H7 (cell line): ENCODE measurements at regions not wholly inside any gene's neighbourhood (a gene's known extent, or its start where the extent isn't known, plus 50 kb on each side); places are given as distances from the start of the nearest gene placed in this dataset.
"Not testable (repeated sequence)": the region's sequence is repeated elsewhere in the genome, so short reads cannot be mapped to it uniquely, and the experiment has no call there.

Experiments used
- DNase-seq: peaks from one replicate; pipeline ENCODE4 v3.0.0; 2012
- H3K27me3 ChIP-seq: 2 replicates; pipeline ENCODE4 v1.6.0; 2011; ENCODE audit warnings: mild to moderate bottlenecking, low read length; ENCODE audit not compliant: control insufficient read depth, insufficient read depth
- H3K36me3 ChIP-seq: replicated peaks from 2 replicates; pipeline ENCODE4 v1.5.1; 2011; ENCODE audit warnings: low read length; ENCODE audit not compliant: control insufficient read depth, insufficient read depth
- H3K4me3 ChIP-seq: 2 replicates; pipeline ENCODE4 v1.5.1; 2011; ENCODE audit warnings: low read depth, mild to moderate bottlenecking, control low read depth, low read length, moderate library complexity; ENCODE audit not compliant: insufficient read depth

DNA sequence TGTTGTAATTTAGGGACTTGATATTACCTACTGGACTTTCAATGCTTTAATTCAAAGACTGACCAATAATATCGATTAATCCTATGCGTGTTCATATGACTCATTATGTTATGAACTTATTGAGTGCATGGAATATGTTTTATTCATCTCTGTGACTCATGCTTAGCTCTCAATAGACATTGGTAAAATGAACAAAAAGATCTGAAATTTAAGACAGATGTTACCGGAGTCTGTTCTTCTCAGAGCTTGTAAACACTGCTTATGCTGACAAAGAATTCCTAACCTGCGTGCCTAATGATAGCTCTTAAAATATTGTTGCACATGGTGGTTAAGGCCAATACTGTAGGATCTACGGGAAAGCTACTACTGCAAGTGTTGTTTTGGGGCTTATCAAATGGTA, 131.5 kb upstream of the ACBD5 start:
- no peak overlapping the region for H3K4me3 ChIP-seq
- no peaks in the 10 kb centered on the region for H3K27me3 ChIP-seq
- no peak for DNase-seq
- H3K36me3 ChIP-seq, result no peaks in the 10 kb centered on the region

DNA sequence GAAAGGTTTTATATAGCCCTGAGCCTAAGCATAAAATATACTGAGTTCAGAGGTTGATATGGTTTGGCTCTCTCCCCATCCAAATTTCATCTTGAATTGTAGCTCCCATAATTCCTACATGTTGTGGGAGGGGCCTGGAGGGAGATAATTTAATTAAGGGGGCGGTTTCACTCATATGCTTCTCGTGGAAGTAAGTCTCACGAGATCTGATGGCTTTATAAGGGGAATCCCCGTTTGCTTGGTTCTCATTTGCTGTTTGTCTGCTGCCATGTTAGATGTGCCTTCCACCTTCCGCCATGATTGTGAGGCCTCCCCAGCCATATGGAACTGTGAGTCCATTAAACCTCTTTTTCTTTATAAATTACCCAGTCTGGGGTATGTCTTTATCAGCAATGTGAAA, 130.8 kb upstream of the ACBD5 start:
- H3K27me3 ChIP-seq, DNase-seq, H3K36me3 ChIP-seq, H3K4me3 ChIP-seq: not testable (repeated sequence)

- no peaks in the 10 kb centered on the region for H3K36me3 ChIP-seq
- no peak overlapping the region for H3K4me3 ChIP-seq
- DNase-seq, result no peak
- no peaks in the 10 kb centered on the region for H3K27me3 ChIP-seq
Measured at GRCh38 chr10:27369880-27370279, 129.3 kb upstream of the ACBD5 start.

- H3K4me3 ChIP-seq, result no peak overlapping the region
- no peaks in the 10 kb centered on the region for H3K36me3 ChIP-seq
- no peak for DNase-seq
- no peaks in the 10 kb centered on the region for H3K27me3 ChIP-seq
Measured at GRCh38 chr10:27368706-27369105, 128.1 kb upstream of the ACBD5 start.

DNA sequence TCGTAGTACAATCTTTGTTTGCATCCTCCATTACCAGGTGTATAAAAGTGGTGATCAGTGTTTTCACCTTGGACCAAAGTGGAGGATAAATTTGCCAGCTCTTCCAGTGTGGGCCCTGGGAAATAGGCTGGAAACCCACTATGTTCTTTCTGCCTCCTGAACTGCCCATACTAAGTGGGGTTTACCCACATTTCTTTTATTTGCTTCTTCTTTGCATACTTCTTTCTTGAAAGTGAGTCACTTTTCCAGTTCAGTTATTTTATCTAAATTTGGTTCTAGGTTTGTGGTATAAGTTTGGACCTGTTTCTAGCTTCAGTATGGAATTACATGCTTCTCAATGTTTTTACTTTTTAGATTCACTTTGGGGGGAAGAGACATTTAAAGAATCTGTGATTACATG, 126.2 kb upstream of the ACBD5 start:
- no peak for DNase-seq
- no peak overlapping the region for H3K4me3 ChIP-seq
- no peaks in the 10 kb centered on the region for H3K36me3 ChIP-seq
- no peaks in the 10 kb centered on the region for H3K27me3 ChIP-seq

DNA sequence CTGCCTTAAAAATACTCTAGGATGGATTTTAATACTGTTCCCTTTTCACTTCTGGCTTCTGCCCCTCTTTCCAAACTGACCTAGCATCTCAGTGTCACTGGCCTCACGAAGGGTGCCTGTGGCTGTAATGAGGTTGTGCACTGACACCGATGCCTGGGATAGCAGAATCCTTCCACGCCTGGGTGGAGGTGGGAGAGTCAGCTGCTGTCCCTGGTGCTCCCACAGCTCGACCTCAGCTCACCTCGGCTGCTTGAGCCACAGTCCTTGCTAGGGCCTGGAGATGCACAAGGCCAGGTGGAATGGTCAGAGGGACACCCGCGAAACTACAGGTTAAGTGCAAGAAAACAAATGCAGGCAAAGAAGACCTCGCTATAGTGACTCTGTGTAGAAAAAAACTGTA, 123.4 kb upstream of the ACBD5 start:
- no peaks in the 10 kb centered on the region for H3K27me3 ChIP-seq
- H3K36me3 ChIP-seq, result no peaks in the 10 kb centered on the region
- no peak for DNase-seq
- no peak overlapping the region for H3K4me3 ChIP-seq

DNA sequence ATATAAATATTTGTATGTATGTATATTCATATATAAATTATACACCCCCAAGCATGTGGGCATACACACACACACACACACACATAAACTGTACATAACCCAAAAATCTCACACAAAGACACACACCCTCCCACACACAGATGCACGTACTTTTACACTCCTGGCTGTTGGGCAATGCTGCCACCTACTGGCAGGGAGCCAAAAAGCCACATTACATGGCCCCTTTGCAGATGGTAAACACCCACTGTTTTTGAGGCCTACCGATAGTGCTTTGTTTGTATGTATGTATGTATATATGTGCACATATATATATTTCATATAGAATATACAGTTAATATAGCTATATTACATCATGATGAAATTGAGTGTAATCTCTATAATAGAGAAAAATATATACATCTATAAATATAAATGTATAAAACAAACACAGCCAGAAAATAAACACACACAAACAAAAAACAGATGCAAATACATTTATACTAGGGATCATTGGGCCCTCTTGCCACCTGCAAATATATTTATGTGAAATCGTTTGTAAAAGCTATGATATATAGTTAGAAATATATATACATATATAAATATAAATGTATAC, 120.1 kb upstream of the ACBD5 start:
- H3K36me3 ChIP-seq, result no peaks in the 10 kb centered on the region
- peak; percentile 65 for DNase-seq
- no peak overlapping the region for H3K4me3 ChIP-seq
- no peaks in the 10 kb centered on the region for H3K27me3 ChIP-seq

- Histone ChIP-seq H3K36me3 (no peaks in the 10 kb centered on the region), H3K27me3 (no peaks in the 10 kb centered on the region), H3K4me3 (no peak overlapping the region)
- DNase-seq, result no peak
Measured at GRCh38 chr10:27359792-27360355, 119.3 kb upstream of the ACBD5 start.

- Histone ChIP-seq H3K27me3 (no peaks in the 10 kb centered on the region), H3K36me3 (no peaks in the 10 kb centered on the region), H3K4me3 (no peak overlapping the region)
- DNase-seq, result no peak
Measured at GRCh38 chr10:27356738-27357137, 116.1 kb upstream of the ACBD5 start.

GRCh38 chr10:27355918-27356573, 115.4 kb upstream of the ACBD5 start:
- no peak for DNase-seq
- no peaks in the 10 kb centered on the region for H3K36me3 ChIP-seq
- H3K4me3 ChIP-seq, result no peak overlapping the region
- H3K27me3 ChIP-seq, result no peaks in the 10 kb centered on the region

DNA sequence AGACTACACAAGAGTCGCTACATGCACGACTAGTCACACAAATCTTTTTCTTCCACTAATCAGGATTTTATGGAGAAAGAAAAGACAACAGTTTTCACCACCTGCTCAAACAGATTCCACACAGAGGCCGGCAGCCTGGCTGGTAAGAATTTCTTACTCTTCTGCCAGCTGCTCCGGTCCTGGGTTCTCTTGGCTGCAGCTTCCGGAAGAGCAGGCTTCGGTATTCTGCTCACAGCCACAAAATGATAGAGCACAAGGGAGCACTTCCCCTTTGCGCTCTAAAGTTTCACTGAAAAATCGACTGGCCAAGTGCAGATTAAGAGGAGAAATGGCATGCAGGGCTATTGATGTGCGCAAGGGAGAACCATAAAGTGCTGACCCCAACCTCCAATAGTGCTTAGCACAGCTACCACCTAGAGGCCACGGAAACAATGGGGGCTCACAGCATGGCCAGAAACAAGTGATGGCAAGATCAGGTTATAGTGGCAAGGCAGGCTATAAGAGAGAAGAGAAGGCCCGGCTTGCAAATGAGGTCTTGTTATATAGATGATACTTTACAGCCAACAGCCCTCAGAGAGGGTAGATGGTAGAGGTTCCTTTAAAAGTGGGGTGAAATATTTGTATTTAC, 114.2 kb upstream of the ACBD5 start:
- peak; percentile 9 for DNase-seq
- not testable (repeated sequence) for H3K36me3 ChIP-seq, H3K4me3 ChIP-seq, H3K27me3 ChIP-seq

- not testable (repeated sequence) for DNase-seq, H3K36me3 ChIP-seq, H3K4me3 ChIP-seq, H3K27me3 ChIP-seq
Measured at GRCh38 chr10:27354100-27354499, 113.5 kb upstream of the ACBD5 start.

DNA sequence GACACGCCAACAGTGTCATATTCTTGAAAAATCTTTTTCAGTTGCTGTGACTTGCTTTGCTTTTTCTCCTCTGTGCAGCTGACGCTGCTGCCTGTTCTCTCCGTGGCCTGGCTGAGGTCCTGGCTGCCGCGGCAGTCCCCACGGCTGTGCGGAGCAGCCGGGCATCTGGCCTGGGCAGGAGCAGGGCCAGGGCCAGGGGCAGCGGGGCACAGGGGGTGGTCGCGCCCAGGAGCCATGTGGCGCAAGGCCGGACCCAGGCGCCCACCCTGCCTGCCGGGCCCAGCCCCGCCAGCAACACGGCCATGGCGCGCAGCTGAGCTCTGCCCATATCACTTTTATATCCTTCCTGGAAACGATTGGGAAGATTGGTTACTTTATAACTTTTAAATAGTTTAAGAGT, 109.4 kb upstream of the ACBD5 start:
- H3K4me3 ChIP-seq, result no peak overlapping the region
- no peaks in the 10 kb centered on the region for H3K27me3 ChIP-seq
- H3K36me3 ChIP-seq, result no peaks in the 10 kb centered on the region
- peak; percentile 29 for DNase-seq

DNA sequence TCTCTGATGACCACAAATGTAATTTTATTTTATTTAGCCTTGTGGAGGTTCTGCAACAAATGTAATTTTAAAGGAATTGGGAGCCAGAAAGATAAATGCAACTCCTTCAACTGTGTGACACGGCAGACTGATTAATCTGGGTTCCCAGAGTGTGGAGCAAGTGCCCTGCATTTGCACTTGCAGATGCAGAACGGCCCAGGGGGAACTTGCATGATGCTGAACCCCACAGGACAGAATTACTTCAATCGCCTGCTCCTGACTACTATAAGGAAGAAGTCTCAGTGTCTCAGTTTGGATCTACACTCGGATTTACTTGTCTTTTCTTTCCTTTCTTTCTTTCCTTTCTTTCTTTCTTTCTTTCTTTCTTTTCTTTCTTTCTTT, 107.2 kb upstream of the ACBD5 start:
- DNase-seq, result peak; percentile 19
- not testable (repeated sequence) for H3K36me3 ChIP-seq, H3K4me3 ChIP-seq

DNA sequence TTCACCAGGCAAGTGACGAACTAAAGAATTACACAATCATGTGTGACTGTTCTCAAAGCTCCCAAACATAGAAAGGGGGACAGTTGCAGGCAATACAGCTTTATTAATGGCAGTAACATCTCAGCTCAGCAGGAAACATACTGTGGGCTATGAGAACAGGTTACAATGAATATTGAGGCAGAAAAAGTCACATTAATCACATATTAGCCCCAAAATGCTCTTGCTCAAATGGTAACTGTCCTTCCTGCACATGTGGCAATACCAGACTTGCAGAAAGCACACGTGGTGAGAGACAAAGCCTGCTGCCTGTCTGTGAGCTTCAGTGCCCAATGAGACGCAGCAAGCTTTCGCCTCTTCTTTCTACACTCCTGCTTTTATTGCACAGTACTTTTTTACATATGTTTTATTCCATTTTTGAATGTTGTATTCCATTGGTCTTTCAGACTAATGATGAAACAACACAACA, 104.9 kb upstream of the ACBD5 start:
- Histone ChIP-seq H3K36me3 (no peaks in the 10 kb centered on the region), H3K27me3 (no peaks in the 10 kb centered on the region), H3K4me3 (no peak overlapping the region)
- no peak for DNase-seq

More for the DNA sequence above, 107.2 kb upstream of the ACBD5 start:
- not testable (repeated sequence) for H3K27me3 ChIP-seq
